ENCODE measurements at regions not wholly inside any gene's neighbourhood (a gene's known extent, or its start where the extent isn't known, plus 50 kb on each side); places are given as distances from the start of the nearest gene placed in this dataset.

DNA sequence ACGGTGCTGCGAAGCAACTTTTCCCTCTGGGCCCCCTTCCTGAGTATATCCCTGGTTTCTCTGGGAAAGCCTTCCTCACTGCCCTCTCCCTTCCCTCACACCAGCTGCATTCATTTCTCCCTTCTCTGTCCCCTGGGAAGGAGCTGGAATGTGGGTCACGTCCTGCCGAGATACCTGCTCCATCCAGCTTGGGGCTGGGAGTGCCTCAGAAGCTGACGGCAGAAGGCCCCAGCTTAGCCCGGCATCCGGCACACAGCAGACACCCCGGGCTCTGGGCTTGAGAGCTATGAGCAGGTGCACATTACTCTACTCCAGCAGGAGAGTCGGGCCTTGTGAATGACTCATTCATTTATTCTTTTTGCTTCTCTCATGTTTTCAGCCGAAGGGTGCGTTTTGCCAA, 170.6 kb downstream of the TEX29 start:
- H3K27ac ChIP-seq: no peak overlapping the region
- 54 to 60% (median 58%) methylated on average over 11 of the region's 11 CpGs for WGBS, 4 donors
- no peak for TF ChIP-seq POLR2A (IDR thresholded peaks at IDR 0.05)
- TF ChIP-seq, protein P1, sequence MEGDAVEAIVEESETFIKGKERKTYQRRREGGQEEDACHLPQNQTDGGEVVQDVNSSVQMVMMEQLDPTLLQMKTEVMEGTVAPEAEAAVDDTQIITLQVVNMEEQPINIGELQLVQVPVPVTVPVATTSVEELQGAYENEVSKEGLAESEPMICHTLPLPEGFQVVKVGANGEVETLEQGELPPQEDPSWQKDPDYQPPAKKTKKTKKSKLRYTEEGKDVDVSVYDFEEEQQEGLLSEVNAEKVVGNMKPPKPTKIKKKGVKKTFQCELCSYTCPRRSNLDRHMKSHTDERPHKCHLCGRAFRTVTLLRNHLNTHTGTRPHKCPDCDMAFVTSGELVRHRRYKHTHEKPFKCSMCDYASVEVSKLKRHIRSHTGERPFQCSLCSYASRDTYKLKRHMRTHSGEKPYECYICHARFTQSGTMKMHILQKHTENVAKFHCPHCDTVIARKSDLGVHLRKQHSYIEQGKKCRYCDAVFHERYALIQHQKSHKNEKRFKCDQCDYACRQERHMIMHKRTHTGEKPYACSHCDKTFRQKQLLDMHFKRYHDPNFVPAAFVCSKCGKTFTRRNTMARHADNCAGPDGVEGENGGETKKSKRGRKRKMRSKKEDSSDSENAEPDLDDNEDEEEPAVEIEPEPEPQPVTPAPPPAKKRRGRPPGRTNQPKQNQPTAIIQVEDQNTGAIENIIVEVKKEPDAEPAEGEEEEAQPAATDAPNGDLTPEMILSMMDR (IDR thresholded peaks at IDR 0.05): no peak
- DNase-seq (peak in 1 of 5 donors; percentile 5), ATAC-seq (no peak)
- intact Hi-C loops (cut with DNase I): no loop called here
- H3K36me3 ChIP-seq: no peaks in the 10 kb centered on the region
- H3K27me3 ChIP-seq: peaks cover 0 to 10% (median 0%) of the 10 kb centered on the region in 9 donors
- no peaks in the 10 kb centered on the region for H3K4me1 ChIP-seq
- peaks cover 0 to 34% (median 20%) of the 10 kb centered on the region in 12 donors for H3K9me3 ChIP-seq
- no peak overlapping the region for H3K4me3 ChIP-seq

DNA sequence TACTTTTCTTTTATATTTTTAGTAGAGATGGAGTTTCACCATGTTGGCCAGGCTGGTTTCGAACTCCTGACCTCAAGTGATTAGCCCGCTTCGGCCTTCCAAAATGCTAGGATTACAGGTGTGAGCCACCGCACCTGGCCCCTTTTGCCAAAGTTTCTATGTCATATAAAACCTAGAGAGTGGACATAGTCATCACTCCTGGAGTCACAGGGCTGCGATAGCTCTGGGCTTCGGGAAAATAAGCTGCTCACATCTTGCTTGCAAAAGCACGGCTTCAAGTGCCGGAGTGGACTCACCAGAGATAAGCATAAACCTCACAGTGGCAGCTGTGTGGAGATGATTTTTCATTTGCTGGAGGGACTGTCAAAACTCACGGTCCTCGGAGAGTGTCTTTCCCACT, 171.2 kb downstream of the TEX29 start:
- TF ChIP-seq, protein P1 (IDR thresholded peaks at IDR 0.05): no peak
- TF ChIP-seq POLR2A (IDR thresholded peaks at IDR 0.05): no peak
- WGBS, 4 donors: 72 to 80% (median 75%) methylated on average over 8 to 10 of the region's 10 CpGs
- intact Hi-C loops (cut with DNase I): no loop called here
- no peaks in the 10 kb centered on the region for H3K4me1 ChIP-seq
- ATAC-seq (no peak), DNase-seq (no peak)
- peaks cover 0 to 28% (median 16%) of the 10 kb centered on the region in 12 donors for H3K9me3 ChIP-seq
- peaks cover 0 to 10% (median 0%) of the 10 kb centered on the region in 9 donors for H3K27me3 ChIP-seq
- no peaks in the 10 kb centered on the region for H3K36me3 ChIP-seq
- H3K4me3 ChIP-seq: no peak overlapping the region
- no peak overlapping the region for H3K27ac ChIP-seq

DNA sequence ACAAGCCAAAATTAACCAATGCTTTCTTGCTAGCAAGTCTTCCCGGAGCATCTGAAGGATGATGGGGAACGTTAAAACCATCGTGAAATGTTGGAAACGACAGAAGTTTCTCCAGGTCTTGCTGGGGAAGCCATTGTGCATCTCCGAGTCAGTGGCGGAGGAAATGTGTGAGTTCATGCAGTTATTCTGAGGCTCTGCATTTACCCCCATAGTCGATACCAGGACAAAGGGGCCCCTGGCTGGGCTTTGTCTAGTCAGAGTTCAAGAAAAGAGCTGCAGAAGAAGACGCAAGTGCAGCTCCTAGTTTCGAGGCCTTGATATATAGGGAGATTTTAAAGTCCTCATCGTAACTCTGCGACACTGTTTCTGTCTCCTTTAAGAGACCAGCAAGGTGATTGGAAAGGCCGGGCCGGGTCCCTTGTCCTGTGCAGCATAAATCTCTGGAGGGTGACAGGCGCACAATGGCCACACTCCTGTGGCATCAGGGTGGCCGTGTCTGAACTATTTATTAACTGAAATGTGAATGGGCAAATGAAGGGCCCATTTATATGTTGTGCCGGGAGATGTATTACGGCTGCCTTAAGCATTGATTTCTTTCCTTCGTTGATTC, 172.0 kb downstream of the TEX29 start:
- no peak overlapping the region for H3K27ac ChIP-seq
- DNase-seq: no peak
- H3K4me3 ChIP-seq: no peak overlapping the region
- ATAC-seq: no peak
- no peaks in the 10 kb centered on the region for H3K36me3 ChIP-seq
- TF ChIP-seq POLR2A (IDR thresholded peaks at IDR 0.05): no peak
- TF ChIP-seq, protein P1 (IDR thresholded peaks at IDR 0.05): no peak
- H3K9me3 ChIP-seq: peaks cover 0 to 20% (median 8%) of the 10 kb centered on the region in 12 donors
- 82 to 90% (median 83%) methylated on average over 18 of the region's 18 CpGs for WGBS, 4 donors
- intact Hi-C loops (cut with DNase I): no loop called here
- no peaks in the 10 kb centered on the region for H3K4me1 ChIP-seq
- H3K27me3 ChIP-seq: peaks cover 0 to 10% (median 0%) of the 10 kb centered on the region in 9 donors

DNA sequence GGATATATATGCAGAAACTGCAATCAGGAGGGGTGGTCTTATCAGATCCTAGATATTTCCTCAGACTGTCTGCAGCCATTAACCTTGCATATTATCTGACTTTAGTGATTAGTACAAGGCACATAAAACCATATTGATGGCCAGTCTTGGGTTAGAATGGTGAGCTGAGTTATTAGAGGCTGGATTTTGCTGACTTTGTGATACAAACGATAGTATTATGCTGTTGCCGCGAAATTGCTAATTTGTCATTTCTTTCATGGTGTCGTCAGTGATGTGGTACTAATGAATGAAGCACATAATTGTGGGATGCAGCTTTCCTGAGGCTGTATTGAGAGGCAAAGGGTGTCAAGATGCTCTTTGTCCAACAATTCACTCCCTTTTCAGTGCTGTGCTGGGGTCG, 172.5 kb downstream of the TEX29 start:
- TF ChIP-seq, protein P1 (IDR thresholded peaks at IDR 0.05): no peak
- DNase-seq: no peak
- Histone ChIP-seq H3K9me3 (peaks cover 0 to 15% (median 3%) of the 10 kb centered on the region in 12 donors), H3K4me1 (no peaks in the 10 kb centered on the region), H3K27me3 (peaks cover 0 to 10% (median 0%) of the 10 kb centered on the region in 9 donors), H3K36me3 (no peaks in the 10 kb centered on the region), H3K27ac (no peak overlapping the region), H3K4me3 (no peak overlapping the region)
- ATAC-seq: no peak
- intact Hi-C loops (cut with DNase I): no loop called here
- 83 to 92% (median 88%) methylated on average over 5 of the region's 5 CpGs for WGBS, 4 donors
